Heart left ventricle (tissue), 13 donors: ENCODE measurements at regions not wholly inside any gene's neighbourhood (a gene's known extent, or its start where the extent isn't known, plus 50 kb on each side); places are given as distances from the start of the nearest gene placed in this dataset.

Experiments
- CTCF ChIP-seq, 12 donors: fragments of 200-600 bp; sonication (generic) in 4 of 12; IDR thresholded peaks; one replicate each; pipeline versions ENCODE4 v1.5.0 to v1.8.0; 2018 to 2022; ENCODE audit warnings: antibody characterized with exemption in 12 of 12, mild to moderate bottlenecking in 5 of 12
- POLR2A ChIP-seq, 2 donors: fragments of 450-650 bp; IDR thresholded peaks; one replicate each; pipeline ENCODE4 v1.6.1; 2017; ENCODE audit warnings: antibody characterized with exemption in 2 of 2, mild to moderate bottlenecking in 2 of 2, moderate library complexity in 2 of 2
- donor health status: ischemic (EF 13 %, LVEDD 7.1; RV severe dilation, severe dysfunction).
- donor health status: DM: no; HTN: yes; CAD: no.
- donor health status: DM: no; HTN: no; CAD: no.
- donor health status: ischemic (EF 25% LVEDD 6.9; RV normal size, moderate dysfunction).
- donor health status: ischemic (EF 25% LVEDD 5.7; RV mildly dilated, moderate dysfunction).
- donor health status: ischemic (EF 35%, LVEDD 5.7; RV mildly dilated, moderate dysfunction).
- donor health status: nonischemic (EF 11% LVEDD 7.7; RV severe dilation, severe dysfunction).
- donor health status: DM: yes; HTN: yes; CAD: no.
- donor health status: PGD.
- donor health status: ischemic (EF 29% LVEDD 5.4; RV normal size, mild dysfunction).
- donor health status: nonischemic (EF 23%, LVEDD 6.1; RV moderate dilation, normal function).

GRCh38 chr1:95323123-95323522 is 89.1 kb downstream of the RWDD3 start:
- TF ChIP-seq CTCF (IDR thresholded peaks at IDR 0.05) (no peak), POLR2A (IDR thresholded peaks at IDR 0.05) (no peak)
